Mucosa of stomach (tissue), 1 donor: ENCODE measurements at regions not wholly inside any gene's neighbourhood (a gene's known extent, or its start where the extent isn't known, plus 50 kb on each side); places are given as distances from the start of the nearest gene placed in this dataset.

Experiments
- H3K27me3 ChIP-seq: one replicate; pipeline ENCODE4 v1.7.0; 2013; ENCODE audit warnings: mild to moderate bottlenecking, low read length; ENCODE audit not compliant: control insufficient read depth, insufficient read depth
- H3K36me3 ChIP-seq: one replicate; pipeline ENCODE4 v1.7.0; 2013; ENCODE audit warnings: low read length; ENCODE audit not compliant: control insufficient read depth, insufficient read depth
- H3K4me1 ChIP-seq: one replicate; pipeline ENCODE4 v1.7.0; 2013; ENCODE audit warnings: mild to moderate bottlenecking, low read length; ENCODE audit not compliant: control insufficient read depth, insufficient read depth
- H3K4me3 ChIP-seq: one replicate; pipeline ENCODE4 v1.7.0; 2013; ENCODE audit warnings: low read length
- H3K9ac ChIP-seq: one replicate; pipeline ENCODE4 v1.7.0; 2013; ENCODE audit warnings: mild to moderate bottlenecking, low read length, moderate library complexity
- H3K9me3 ChIP-seq: one replicate; pipeline ENCODE4 v1.7.0; 2013; ENCODE audit warnings: mild to moderate bottlenecking, low read length, moderate library complexity; ENCODE audit not compliant: control insufficient read depth
- donor health status: Pancreatic carcinoma.

DNA sequence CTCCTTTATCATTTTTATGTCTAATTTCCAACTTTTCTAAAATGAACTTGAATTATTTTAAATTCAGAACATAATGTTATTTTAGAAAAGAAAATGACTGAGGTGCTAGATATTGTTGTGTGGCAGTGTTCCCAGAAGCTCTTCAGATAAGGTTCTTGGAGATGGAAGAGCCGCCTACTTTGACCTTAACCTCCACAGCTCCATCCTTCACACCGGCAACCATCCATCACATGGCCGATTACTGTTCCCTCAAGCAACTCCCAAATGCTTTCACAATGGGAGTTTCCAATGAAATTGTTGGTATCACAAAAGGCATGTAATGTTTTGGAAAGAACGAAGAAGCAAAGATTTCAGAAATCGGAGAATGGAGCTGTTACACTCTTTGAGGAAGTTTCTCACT lies 193.9 kb upstream of the SALL3 start:
- Histone ChIP-seq H3K27me3 (no peaks in the 10 kb centered on the region), H3K4me1 (no peaks in the 10 kb centered on the region), H3K9ac (no peak overlapping the region), H3K9me3 (no peaks in the 10 kb centered on the region), H3K4me3 (no peak overlapping the region), H3K36me3 (no peaks in the 10 kb centered on the region)

DNA sequence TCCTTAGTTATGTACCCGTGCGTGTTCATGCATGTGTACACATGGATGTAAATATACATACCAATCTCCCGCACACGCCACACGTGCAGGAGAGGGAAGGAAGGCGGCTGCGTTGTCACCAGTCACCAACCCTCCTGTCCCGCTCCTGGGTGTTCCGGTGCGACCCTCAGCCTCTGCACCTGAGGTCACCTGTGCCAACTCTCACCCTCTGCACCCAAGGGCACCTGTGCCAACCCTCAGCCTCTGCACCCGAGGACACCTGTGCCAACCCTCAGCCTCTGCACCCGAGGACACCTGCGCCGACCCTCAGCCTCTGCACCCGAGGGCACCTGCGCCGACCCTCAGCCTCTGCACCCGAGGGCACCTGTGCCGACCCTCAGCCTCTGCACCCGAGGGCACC lies 192.8 kb upstream of the SALL3 start:
- no peaks in the 10 kb centered on the region for H3K9me3 ChIP-seq
- H3K9ac ChIP-seq = no peak overlapping the region

DNA sequence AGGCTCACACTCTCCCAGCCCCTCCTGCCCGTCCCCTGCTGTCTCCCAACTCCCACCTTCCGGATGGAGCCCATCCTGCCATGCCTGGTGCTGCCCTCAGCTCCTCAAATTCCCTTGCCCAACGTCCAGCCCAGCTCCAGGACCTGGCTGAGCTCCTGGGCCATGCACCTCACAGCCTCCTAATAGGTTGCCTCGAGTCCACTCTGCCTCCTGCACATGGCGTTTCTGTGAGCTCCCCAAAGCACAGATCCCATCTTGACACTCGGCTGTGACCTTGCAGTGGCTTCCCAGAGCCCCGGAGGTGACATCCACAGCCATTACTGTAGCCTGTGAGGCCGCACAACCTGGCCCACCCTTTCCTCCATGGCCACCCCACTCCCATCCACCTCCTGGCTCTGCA lies 191.9 kb upstream of the SALL3 start:
- H3K9ac ChIP-seq = no peak overlapping the region
- no peaks in the 10 kb centered on the region for H3K9me3 ChIP-seq
- no peaks in the 10 kb centered on the region for H3K4me1 ChIP-seq
- H3K36me3 ChIP-seq = no peaks in the 10 kb centered on the region
- no peaks in the 10 kb centered on the region for H3K27me3 ChIP-seq
- no peak overlapping the region for H3K4me3 ChIP-seq

More for the DNA sequence above, 192.8 kb upstream of the SALL3 start:
- Histone ChIP-seq H3K4me3 (no peak overlapping the region), H3K36me3 (no peaks in the 10 kb centered on the region), H3K27me3 (no peaks in the 10 kb centered on the region), H3K4me1 (no peaks in the 10 kb centered on the region)

DNA sequence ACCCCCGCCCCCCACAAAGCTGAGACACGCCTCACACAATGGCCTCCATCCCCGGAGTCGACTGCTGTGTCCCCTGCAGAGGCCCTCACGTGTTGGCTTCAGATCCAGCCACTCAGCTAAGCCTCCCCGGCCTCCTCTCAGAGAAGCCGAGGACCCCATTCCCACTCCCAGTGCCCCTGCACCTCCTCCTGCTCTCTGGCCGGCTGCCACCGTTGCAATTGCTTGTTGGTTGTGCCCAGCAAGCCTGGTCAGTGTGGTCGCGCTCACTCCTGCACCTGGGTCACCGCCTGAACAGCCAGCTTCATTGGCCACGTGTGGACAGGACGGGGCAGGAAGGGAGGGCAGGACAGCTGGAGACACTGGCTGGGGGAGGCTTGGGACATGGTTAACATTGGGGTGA lies 191.5 kb upstream of the SALL3 start:
- Histone ChIP-seq H3K27me3 (no peaks in the 10 kb centered on the region), H3K4me3 (no peak overlapping the region), H3K9ac (no peak overlapping the region), H3K9me3 (no peaks in the 10 kb centered on the region), H3K4me1 (no peaks in the 10 kb centered on the region), H3K36me3 (no peaks in the 10 kb centered on the region)

DNA sequence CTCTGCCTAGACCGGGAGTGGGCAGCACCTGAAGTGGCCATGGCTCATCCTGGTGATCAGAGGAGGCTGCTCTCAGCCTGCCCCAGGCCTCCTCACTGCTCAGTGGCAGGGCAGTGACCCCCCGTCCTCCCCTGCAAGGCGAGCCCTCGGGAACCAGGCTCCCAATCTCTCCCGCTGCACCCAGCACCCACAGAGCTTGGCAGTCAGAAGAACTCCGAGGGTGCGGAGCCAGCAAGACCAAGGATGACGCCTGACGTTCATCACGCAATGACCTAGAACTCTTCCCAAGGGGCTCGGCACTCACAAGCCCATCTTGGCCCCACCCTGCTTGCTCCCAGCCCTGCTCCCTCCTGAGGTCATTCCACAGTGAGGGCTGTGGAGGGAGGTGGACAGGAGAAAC lies 189.8 kb upstream of the SALL3 start:
- Histone ChIP-seq H3K36me3 (no peaks in the 10 kb centered on the region), H3K9me3 (no peaks in the 10 kb centered on the region), H3K4me1 (no peaks in the 10 kb centered on the region), H3K4me3 (no peak overlapping the region), H3K9ac (no peak overlapping the region), H3K27me3 (no peaks in the 10 kb centered on the region)

DNA sequence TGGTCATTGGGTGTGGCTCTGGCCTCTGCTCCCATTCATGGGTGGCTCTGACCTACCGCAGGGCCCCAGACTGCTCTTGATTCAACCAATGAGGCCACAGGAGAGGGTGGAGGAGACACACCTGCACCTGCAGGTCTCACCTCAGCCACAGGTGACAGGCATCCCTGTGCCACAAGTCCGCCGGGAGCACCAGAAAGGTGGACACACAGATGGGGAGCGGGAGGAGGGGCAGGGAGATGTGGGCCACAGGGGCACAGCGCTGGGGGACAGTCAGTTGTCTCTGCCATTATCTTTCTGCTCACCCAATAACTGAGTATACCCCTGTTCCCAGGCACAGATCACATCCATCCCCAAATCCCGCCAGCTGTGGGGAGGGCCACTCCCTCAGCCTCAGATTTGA lies 189.1 kb upstream of the SALL3 start:
- H3K4me1 ChIP-seq = no peaks in the 10 kb centered on the region
- H3K27me3 ChIP-seq = no peaks in the 10 kb centered on the region
- no peak overlapping the region for H3K4me3 ChIP-seq

DNA sequence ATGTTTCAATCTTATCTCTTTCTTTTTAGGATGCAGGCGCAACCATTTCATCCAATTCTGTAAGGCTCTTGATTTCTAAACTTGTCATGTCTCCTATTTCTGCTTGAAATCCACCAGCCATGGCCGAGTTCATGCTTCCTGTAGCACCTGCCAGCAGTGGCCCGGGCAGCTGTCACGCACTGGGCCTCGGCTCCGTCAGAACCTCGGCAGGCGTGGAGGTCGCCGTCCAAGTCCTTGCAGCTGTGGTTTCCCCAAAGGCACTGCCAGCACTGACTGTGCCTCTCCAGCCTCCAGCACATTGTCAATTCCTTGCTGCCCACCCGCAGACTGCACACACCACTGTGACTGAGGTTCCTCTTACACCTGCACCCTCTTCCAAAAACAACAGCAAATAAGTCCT lies 188.7 kb upstream of the SALL3 start:
- H3K27me3 ChIP-seq = no peaks in the 10 kb centered on the region
- no peaks in the 10 kb centered on the region for H3K9me3 ChIP-seq
- H3K4me3 ChIP-seq = no peak overlapping the region
- no peaks in the 10 kb centered on the region for H3K36me3 ChIP-seq
- no peaks in the 10 kb centered on the region for H3K4me1 ChIP-seq
- H3K9ac ChIP-seq = no peak overlapping the region

More for the DNA sequence above, 189.1 kb upstream of the SALL3 start:
- no peak overlapping the region for H3K9ac ChIP-seq
- H3K9me3 ChIP-seq = no peaks in the 10 kb centered on the region
- no peaks in the 10 kb centered on the region for H3K36me3 ChIP-seq

DNA sequence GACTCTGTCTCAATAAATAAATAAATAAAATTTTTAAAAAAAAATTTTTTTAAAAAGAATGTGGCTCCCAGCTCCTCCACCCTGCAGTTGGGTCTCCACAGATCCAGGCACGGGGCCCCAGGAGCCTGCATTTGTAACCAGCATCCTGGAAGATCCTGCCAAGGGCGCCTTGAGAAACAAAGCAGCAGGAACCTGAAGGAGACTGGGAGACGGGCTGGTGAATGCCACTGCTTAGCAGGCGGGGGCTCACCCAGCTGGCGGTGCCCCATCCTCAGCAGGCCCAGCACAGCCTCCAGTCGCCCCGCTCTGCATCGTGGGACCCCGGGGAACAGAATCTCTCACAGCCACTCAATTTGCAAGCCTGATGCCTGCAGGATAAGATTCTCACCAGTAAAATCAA lies 187.5 kb upstream of the SALL3 start:
- H3K9me3 ChIP-seq = no peaks in the 10 kb centered on the region
- no peaks in the 10 kb centered on the region for H3K36me3 ChIP-seq
- no peaks in the 10 kb centered on the region for H3K27me3 ChIP-seq
- no peaks in the 10 kb centered on the region for H3K4me1 ChIP-seq
- H3K9ac ChIP-seq = no peak overlapping the region
- no peak overlapping the region for H3K4me3 ChIP-seq

DNA sequence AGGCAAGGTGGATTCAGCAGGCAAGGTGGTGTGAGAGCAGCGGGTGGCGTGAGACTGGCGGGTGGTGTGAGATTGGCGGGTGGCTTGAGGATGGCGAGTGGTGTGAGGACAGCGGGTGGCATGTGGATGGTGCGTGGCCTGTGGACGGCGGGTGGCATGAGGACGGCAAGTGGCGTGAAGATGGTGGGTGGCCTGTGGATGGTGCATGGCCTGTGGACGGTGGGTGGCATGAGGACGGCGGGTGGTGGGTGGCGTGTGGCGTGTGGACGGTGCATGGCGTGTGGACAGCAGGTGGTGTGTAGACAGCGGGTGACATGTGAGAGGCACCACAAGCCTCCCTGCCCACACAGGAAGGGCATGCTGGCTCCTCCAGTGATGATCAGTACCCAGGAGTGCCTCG lies 186.9 kb upstream of the SALL3 start:
- H3K36me3 ChIP-seq = no peaks in the 10 kb centered on the region
- no peaks in the 10 kb centered on the region for H3K27me3 ChIP-seq
- no peak overlapping the region for H3K4me3 ChIP-seq
- H3K4me1 ChIP-seq = no peaks in the 10 kb centered on the region
- no peaks in the 10 kb centered on the region for H3K9me3 ChIP-seq
- no peak overlapping the region for H3K9ac ChIP-seq

DNA sequence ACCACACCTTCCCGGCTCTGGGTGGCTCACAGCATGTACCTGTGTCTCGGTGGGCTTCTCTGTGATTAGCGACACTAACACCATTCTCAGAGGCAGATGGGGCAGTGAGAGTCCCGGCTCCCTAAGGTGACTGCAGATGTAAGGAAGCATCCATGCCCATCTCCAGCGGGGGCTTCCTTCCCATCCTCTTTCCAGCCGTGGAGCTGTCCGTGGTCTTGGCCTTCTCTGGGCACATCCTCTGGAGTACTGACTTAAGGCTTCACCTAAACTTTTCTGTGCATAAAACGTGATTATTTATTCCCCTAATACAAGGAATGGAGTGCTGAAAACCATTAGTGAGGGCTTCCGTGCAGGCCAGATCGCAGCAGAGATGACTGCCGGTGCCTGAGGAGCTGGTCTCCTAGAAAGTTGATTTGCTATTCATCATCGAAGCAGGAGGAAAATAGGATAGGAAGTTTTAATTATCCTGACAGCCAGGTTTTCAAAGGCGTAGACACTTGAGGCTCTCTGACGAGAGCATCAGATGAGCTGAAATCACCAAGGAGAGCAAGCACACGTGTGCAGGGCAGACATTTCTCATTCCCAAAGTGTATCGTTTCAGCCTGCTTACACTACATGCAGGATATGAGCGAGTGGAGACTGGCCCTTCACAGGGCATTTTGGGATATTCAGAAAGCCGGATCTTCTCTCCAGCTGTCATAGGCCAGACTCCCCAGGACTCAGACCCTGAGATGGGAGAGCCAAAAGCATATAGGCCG lies 186.1 kb upstream of the SALL3 start:
- H3K36me3 ChIP-seq = no peaks in the 10 kb centered on the region
- H3K9me3 ChIP-seq = no peaks in the 10 kb centered on the region
- no peak overlapping the region for H3K4me3 ChIP-seq
- H3K27me3 ChIP-seq = no peaks in the 10 kb centered on the region
- no peaks in the 10 kb centered on the region for H3K4me1 ChIP-seq
- H3K9ac ChIP-seq = no peak overlapping the region

DNA sequence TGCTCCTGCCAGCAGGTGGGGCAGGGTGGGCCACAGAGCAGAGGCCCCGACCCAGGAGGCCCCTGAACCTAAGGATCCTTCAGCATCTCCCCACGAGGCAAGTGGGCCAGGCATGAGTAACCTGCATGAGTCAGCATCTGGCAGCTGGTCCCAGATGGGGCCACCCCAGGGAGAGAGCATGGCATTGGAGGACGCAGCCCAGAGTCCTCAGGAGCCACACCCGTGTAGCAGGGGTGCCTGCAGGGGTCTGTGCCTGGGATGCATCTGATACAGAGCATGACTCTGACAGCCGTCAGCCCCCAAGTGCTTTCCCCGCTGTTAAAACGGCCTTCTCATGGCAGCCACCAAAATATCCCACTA lies 185.6 kb upstream of the SALL3 start:
- H3K4me1 ChIP-seq = no peaks in the 10 kb centered on the region
- H3K27me3 ChIP-seq = no peaks in the 10 kb centered on the region
- H3K4me3 ChIP-seq = no peak overlapping the region
- H3K9me3 ChIP-seq = no peaks in the 10 kb centered on the region
- H3K9ac ChIP-seq = no peak overlapping the region
- no peaks in the 10 kb centered on the region for H3K36me3 ChIP-seq

DNA sequence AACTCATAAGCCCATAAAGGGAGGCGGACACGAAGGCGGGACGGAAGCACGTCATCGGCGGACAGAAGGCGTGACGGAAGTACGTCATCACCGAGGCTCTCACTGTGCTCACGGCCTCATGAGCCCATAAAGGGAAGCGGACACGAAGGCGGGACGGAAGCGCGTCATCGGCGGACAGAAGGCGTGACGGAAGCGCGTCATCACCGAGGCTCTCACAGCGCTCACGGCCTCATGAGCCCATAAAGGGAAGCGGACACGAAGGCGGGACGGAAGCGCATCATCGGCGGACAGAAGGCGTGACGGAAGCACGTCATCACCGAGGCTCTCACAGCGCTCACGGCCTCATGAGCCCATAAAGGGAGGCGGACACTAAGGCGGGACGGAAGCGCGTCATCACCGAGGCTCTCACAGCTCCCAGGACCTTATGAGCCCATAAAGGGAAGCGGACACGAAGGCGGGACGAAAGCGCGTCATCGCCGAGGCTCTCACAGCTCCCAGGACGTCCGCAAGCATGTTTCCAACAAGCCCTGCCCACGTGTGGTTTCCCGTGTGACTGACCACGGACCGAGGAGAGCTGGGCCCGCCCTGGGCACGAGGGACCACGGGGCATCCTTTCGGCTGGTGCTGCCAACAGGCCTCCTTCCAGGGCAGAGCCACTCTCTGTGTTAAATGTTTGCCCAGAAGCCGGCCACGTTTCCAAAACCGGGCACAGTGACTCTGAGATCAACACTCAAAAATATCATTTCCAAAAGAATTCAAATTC lies 182.7 kb upstream of the SALL3 start:
- Histone ChIP-seq H3K9ac (no peak overlapping the region), H3K4me1 (no peaks in the 10 kb centered on the region), H3K4me3 (no peak overlapping the region), H3K9me3 (no peaks in the 10 kb centered on the region), H3K27me3 (no peaks in the 10 kb centered on the region), H3K36me3 (no peaks in the 10 kb centered on the region)
